OCI-LY3 (cell line): ENCODE measurements at regions not wholly inside any gene's neighbourhood (a gene's known extent, or its start where the extent isn't known, plus 50 kb on each side); places are given as distances from the start of the nearest gene placed in this dataset.

Experiments
- CTCF ChIP-seq: fragments of 200-600, 300-600 bp; sonication (generic); IDR thresholded peaks from 2 replicates; pipeline ENCODE4 v1.5.1; 2014; ENCODE audit warnings: antibody characterized with exemption, low read length, low read depth
- EZH2phosphoT487 ChIP-seq: fragments of 200-600 bp; shearing (Covaris generic); IDR thresholded peaks from 2 replicates; pipeline ENCODE4 v1.6.1; 2018; ENCODE audit warnings: antibody characterized with exemption, mixed run types, low read depth

GRCh38 chr6:166684170-166684569 is 57.1 kb upstream of the RPS6KA2 start:
- TF ChIP-seq CTCF, result no peak
- no peak for TF ChIP-seq EZH2phosphoT487
